ENCODE measurements at regions not wholly inside any gene's neighbourhood (a gene's known extent, or its start where the extent isn't known, plus 50 kb on each side); places are given as distances from the start of the nearest gene placed in this dataset.
"Not testable (repeated sequence)": the region's sequence is repeated elsewhere in the genome, so short reads cannot be mapped to it uniquely, and the experiment has no call there.

DNA sequence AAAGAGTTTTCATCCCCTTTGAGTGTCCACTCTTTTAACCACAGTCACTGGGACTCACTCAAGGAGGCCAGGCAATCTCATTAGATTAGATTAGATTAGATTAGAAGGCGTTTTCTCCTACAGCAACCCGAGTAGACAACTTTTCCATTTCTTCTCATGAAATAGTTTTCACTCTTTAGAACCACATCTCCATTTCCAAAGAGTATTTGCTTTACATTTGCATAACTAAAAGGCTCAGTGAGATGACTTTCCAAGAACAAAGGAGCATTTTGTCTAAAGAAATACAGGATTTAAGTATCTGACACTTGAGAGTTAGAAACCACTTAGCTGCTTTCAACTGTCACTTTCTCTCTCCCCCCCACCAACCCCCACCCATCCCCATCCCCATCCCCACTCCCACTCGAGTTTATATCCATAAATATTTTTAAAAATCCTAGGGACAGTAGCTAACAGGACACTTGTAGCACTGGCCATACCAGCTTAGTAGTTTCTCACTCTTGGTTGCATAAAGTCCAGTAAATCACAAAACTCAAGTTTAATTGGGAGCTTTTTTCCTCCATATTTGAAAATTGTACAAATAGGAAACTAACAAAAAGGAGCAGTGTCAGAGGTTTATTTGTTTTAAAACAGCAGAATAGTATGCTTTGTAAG, 2202.9 kb upstream of the WWC1 start:
- FAIRE-seq (no peak), DNase-seq (ENCODE audit: low spot score in 2 of 2) (no peak)

DNA sequence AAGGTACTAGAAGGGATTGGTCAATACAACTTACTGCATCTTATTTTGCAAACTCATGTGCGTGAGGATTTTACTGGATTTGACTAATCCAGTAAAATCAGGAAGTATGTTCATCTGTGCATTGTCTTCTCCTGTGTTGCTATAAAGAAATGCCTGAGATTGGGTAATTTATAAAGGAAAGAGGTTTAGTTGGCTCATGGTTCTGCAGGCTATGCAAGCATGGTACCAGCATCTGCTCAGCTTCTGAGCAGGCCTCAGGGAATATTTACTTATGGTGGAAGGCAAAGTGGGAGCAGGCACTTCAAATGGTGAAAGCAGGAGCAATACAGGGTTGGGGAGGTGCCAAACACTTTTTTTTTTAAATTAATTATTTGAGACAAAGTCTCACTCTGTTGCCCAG, 2199.5 kb upstream of the WWC1 start:
- DNase-seq (ENCODE audit: low spot score in 2 of 2) (no peak), FAIRE-seq (no peak)

DNA sequence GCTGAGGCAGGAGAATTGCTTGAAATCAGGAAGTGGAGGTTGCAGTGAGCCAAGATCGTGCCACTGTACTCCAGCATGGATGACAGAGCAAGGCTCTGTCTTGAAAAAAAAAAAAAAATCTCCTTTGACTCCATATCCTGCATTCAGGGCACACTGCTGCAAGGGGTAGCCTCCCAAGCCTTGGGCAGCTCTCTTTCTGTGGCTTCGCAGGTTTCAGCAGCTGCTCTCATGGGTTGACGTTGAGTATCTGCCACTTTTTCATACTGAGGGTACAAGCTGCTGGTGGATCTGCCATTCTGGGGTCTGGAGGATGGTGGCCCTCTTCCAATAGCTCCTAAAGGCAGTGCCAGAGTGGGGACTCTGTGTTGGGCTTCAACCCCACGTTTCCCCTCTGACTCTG, 2198.1 kb upstream of the WWC1 start:
- DNase-seq (ENCODE audit: low spot score in 2 of 2) (no peak), FAIRE-seq (no peak)

DNA sequence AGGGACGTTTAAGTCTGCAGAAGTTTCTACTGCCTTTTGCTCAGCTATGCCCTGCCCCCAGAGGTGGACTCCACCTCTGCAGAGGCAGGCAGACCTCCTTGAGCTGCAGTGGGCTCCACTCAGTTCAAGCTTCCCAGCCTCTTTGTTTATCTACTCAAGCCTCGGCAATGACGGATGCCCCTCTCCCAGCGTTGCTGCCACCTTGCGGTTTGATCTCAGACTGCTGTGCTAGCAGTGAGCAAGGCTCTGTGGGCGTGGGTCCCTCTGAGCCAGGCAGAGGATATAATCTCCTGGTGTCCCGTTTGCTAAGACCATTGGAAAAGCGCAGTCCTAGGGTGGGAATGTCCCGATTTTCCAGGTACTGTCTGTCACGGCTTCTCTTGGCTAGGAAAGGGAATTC, 2188.5 kb upstream of the WWC1 start:
- FAIRE-seq (no peak), DNase-seq (ENCODE audit: low spot score in 2 of 2) (no peak)

DNA sequence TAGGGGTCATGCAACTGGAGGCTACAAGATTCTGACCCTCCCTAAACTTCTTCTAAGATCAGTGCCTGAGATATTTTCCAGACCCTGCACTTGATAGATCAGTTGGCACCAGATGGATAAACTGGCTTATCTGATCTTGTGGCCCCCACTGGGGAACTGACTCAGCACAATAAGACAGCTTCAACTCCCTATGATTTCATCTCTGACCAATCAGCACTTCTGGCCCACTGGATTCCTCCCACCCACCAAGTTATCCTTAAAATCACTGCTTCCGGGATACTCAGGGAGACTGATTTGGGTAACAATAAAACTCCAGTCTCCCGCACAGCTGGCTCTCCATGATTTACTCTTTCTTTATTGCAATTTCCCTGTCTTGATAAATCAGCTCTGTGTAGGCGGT, 2180.4 kb upstream of the WWC1 start:
- FAIRE-seq (no peak), DNase-seq (ENCODE audit: low spot score in 2 of 2) (no peak)

DNA sequence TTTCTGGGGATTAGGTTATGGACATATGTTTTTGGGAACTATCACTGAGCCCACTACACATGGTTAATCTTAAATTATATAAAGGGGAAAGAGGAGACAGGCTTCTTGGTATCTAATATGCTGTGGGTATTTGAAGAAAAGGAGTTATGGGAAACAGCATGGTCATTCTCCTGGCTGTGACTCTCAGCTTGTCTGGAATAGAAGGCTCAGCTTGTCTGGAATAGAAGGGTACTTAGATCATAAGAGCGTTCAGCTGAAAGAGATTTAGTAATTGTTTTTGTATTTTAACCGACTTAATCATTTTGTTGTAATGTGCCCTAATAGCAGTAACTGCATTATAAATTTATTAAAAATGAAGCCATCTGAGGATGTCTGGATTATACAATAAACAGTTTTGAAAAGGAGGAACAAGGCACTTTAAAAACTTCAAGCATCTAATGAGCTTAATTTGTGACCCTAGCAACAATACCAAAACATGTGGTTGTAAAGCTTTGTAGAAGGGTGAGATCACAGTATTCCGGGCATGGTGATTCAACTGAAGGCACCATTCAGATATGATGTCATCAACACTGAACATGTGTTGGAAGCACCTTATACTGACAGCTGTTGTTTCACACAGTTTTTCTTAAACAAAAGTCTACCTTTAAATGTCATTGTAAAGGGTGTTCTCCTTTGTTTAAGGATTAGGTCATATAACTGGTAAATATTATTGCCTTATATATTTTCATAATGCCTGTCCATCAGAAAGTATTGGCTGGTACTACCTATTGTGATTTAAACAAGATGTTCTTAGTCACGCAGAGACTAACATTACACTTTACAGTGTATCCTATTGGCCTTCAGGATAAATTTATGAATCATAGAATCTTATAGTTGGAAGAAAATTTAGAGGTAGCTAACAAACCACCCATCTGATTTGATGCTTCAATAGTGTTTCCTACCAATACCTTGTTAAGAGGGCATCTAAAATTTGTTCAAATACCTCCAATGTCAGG, 2174.1 kb upstream of the WWC1 start:
- FAIRE-seq = no peak

DNA sequence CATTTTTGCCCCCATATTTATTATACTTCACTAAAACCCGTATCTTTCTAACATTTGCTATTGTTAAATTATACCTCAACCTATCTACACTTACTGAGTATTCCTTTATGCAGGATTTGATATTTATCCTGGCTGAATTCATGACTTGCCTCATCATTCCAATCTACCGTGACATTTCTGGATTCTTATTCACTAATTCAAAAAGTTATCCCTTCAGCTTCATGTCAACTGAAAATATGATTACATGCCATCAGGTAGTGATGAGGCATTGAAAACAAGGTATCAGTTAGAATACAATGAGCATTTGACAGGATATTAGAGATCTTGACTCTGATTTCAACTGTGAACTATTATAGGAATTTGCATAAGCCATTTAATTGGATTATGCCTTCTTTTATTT, 2171.9 kb upstream of the WWC1 start:
- FAIRE-seq = no peak
- DNase-seq (ENCODE audit: low spot score in 2 of 2) = no peak

More for the DNA sequence above, 2174.1 kb upstream of the WWC1 start:
- no peak for DNase-seq (ENCODE audit: low spot score in 2 of 2)

DNA sequence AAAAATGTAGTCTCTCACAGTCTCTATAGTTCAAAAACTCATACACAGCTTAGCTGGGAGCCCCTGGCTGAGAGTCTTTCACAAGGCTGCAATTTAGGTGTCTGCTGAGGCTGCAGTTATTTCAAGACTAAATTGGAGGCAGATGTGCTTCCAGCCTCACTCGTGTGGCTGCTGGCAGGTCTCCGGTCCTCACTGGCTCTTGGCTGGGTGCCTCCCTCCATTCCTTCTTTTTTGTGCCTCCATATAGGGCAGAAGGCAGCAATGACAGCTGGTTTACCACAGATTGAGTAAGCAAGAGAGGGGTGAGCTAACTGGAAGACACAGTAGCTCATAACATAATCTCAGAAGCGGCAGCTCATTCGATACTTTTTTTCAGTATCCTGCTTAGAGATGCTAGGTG, 2167.7 kb upstream of the WWC1 start:
- FAIRE-seq = no peak
- no peak for DNase-seq (ENCODE audit: low spot score in 2 of 2)

DNA sequence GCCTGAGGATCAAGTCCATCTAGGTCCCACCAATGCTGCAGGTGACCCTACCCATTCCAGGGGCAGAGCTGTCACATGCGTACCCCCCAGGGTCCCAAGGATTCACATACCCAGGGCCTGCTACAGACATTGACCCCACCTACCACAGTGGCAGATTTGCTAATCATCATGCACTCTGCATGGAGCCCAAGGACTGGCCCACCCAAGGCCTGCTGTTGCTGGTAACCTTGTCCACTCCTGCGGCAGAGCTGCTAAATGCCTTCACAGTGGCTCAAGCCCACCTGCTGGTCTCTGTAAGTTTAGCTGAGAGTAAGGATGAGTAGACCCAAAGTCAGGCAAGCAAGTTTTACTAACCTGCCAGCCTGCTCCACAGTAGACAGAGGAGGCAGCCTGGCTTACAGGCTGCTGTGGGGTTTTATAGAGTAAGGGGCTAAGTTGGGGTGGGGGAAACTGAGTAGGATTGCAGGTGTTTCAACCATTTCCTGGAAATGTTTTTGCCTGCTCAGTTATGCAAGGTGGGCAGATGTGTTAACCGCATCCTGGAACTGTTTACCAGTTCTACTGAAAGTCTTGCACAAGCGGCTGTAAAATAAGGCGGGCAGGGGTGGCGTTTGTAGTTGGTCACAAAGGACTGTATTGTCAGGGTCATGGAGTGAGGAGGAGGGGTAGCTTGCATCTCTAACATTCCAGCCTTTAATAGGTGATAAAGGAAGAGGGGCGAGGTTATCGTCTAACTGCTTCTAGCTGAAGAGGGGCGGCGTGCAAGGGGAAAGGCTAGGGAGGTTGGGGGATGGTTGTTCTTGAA, 2163.5 kb upstream of the WWC1 start:
- no peak for FAIRE-seq
- DNase-seq (ENCODE audit: low spot score in 2 of 2) = no peak

DNA sequence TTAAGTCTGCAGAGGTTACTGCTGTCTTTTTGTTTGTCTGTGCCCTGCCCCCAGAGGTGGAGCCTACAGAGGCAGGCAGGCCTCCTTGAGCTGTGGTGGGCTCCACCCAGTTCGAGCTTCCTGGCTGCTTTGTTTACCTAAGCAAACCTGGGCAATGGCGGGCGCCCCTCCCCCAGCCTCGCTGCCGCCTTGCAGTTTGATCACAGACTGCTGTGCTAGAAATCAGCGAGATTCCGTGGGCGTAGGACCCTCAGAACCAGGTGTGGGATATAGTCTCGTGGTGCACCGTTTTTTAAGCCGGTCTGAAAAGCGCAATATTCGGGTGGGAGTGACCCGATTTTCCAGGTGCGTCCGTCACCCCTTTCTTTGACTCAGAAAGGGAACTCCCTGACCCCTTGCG, 2146.3 kb upstream of the WWC1 start:
- FAIRE-seq; DNase-seq (ENCODE audit: low spot score in 2 of 2): not testable (repeated sequence)

DNA sequence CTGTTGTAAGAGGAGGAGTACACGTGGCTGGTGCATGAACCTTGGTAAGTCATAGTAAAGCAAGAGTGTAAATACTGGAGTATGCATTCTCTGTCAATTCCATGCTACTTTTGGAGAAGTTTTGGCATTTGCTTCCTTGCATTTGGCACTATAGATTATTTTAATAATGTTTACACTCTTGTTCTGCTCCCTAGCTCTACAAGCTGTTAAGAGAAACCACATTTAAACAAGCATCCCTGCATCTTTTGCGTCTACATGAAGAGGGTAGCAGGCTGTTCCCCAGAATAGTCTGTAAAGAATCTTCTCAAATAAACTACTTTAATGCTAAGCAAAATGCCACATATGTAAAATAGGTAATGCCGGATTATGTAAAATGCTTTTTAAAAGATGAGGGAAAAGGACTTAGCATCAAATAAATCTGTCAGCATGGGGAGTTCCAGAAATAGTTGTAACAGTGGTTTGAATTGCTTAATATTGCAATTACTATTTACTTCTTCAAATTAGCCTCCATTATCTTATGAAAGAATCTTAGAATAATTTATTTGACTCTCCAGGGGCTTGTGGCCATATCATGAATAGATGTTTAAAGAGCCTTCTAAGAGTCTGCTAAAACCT, 2127.3 kb upstream of the WWC1 start:
- DNase-seq (ENCODE audit: low spot score in 2 of 2) (no peak), FAIRE-seq (no peak)

DNA sequence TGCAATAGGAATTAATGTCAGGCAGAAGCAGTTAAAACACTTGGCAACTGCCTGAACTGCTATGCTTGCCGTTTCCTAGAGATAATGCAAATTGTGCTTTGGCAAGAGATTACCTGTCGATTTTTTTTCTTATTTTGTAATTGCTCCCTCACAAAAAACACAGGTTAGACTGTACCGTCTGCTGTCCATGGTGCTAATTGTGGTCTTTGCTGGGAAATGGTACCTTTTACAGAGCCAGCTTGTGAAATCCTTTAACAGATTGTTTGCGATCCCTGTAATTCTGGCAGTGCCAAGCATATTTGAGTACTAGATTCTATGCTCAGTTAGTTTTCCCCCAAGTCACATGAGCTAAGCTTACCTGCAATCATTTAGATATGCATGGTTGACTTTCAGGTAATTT, 2125.8 kb upstream of the WWC1 start:
- DNase-seq (ENCODE audit: low spot score in 2 of 2) (no peak), FAIRE-seq (no peak)

DNA sequence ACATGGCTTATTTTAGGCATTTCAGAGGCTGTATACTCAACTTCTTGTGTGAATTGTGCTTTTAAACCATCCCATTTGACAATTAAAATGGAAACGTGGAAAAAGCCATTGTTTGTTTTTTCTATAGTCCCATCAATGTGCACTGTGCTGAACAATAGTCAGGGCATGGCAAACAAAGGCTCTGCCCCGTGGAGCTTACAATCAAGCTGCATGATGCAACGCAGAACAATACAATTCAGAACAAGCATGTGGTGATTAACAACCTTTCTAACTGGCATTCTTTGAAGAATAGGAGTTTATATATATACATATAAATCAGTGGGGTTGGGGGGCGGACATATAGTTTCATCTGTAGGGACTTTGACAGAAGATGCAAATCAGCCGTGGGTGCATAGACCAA, 2125.4 kb upstream of the WWC1 start:
- no peak for FAIRE-seq
- no peak for DNase-seq (ENCODE audit: low spot score in 2 of 2)

DNA sequence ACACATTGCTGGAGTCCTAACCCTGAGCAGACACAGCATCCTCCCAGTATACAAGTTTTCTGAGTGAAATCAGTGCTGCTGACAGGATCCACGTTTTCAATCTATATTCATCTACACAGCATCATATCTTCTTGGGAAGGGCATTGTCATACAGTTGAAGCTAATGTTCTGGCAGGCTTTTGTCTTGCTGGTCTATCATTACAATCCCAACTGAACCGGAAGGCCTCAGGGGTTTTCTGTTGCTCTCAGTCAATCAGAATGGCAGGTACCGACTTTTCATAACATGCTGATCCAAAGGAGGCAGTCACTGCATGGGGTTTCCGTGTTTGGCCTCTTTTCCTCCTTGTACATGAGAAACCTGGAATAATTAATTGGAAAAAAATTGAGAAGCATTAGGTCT, 2118.8 kb upstream of the WWC1 start:
- FAIRE-seq = no peak

DNA sequence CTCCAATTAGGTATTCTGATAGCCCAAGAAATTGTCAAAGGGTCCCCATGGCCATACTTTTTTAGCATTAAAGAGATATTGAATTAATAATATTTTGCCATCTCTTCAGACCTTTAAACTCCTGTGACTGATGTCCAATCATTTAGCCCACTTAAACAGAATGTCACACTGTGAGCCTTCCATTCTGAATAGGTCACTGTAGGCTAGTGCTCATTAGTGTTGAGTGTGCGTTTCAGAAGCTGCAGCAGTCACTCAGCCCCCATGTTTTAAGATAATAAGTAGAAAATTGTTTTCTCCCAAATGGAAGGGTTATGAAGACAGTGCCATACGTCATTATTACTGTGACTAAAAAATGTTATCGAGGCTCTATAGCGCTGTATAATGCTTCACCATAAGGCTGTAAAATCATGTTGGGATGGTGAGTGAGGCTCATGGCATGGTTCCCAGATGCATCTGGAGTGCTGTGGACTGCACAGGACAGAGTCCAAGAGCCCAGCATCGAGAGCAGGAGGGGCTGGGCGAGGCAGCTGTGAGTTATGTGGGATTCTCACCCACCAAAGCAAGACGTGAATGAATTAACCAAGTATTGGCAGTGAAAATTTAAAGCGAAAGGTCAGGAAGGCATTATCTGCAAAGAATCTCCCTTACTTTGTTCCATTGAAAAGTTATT, 2112.9 kb upstream of the WWC1 start:
- FAIRE-seq = no peak
- no peak for DNase-seq (ENCODE audit: low spot score in 2 of 2)

More for the DNA sequence above, 2118.8 kb upstream of the WWC1 start:
- no peak for DNase-seq (ENCODE audit: low spot score in 2 of 2)

DNA sequence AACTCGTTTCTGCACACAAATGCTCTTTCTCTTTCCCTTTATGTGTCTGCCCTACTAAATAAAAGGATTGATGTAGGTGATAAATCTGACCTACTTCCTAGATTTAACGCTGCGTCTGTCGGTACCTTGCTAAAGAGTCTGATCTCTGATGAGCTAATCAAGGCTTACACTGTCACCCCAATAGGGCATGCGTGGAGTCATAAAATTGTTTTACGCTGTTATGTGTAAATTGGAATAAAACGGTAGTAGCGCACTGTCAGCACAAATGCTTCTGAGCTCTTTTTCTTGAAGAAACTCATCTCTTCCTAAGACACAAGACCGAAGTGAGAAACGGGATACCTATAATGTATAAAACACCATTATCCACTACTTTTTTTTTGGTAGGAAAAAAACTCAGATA, 2106.3 kb upstream of the WWC1 start:
- no peak for FAIRE-seq
- no peak for DNase-seq (ENCODE audit: low spot score in 2 of 2)

DNA sequence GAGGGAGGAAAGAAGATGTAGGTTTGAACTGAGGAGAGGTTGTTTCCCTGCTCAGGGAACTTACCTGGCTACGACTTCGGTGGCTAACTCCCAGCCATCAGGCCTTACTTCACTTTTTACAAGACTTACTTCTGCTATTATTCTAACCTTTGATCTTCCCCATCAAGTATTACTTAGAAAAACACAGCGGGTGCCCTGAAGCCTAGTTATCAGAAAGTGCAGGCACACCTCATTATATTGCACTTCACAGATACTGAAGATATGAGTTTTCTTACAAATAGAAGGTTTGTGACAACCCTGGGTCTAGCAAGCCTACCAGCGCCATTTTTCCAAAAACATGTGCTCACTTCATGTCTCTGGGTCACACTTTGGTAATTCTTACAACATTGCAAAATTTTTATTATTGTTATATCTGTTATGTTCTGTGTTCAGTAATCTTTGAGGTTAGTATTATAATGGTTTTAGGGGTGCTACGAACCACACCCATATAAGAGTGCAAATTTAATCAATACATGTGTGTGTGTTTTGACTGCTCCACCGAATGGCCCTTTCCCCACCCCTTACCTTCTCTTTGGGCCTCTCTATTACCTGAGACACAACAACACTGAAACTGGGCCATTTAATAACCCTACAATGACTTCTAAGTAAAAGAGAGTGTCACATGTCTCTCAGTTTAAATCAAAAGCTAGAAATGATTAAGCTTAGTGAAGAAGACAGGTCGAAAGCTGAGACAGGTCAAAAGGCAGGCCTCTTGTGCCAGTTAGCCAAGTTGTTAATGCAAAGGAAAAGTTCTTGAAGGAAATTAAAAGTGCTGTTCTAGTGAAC, 2102.7 kb upstream of the WWC1 start:
- FAIRE-seq = no peak
- no peak for DNase-seq (ENCODE audit: low spot score in 2 of 2)

DNA sequence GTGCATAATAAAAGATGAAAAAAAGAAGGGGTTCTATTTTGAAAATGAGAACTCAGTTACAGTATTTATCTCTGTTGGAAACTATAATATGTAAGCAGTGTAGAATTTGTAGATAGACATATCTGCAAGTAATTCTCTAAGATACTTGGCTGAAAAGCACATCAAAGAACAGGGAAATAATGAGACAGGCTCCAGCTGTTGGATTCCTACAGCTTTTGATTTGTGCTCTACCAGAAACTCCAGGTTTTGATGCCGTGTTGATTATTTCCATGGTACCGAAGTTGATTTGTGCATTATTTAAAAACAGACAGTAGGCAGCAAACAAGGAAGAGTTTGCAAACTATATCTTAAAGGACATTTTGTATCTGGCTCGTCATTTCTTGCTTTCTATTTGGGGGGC, 2098.7 kb upstream of the WWC1 start:
- DNase-seq (ENCODE audit: low spot score in 2 of 2) (no peak), FAIRE-seq (no peak)

DNA sequence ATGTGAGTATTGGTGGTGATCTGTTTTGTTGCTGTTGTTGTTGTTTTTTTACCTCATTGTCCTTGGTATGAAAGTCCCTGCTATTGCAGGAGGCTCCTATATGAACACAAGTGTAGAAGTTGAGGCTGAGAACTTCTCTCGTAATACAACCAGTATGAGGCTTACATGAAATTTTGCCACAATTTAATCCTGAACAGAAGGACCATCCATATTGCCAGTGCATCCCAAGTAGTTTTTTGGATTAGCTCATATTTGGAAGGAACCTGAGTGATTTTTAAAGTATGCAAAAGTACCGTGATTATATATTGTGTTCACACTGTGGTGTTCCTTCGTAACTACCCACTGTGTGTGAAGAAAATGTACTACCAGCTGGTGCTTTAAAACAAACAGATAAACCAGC, 2095.5 kb upstream of the WWC1 start:
- FAIRE-seq (no peak), DNase-seq (ENCODE audit: low spot score in 2 of 2) (no peak)

Measured in frontal cortex (tissue), 3 donors.